ENCODE measurements at regions not wholly inside any gene's neighbourhood (a gene's known extent, or its start where the extent isn't known, plus 50 kb on each side); places are given as distances from the start of the nearest gene placed in this dataset.

GRCh38 chr16:65388592-65388991, 266.7 kb upstream of the CDH11 start:
- H3K36me3 ChIP-seq = no peaks in the 10 kb centered on the region
- no peaks in the 10 kb centered on the region for H3K27me3 ChIP-seq
- no peak for TF ChIP-seq POLR2AphosphoS5 (IDR thresholded peaks at IDR 0.05)
- no peak for TF ChIP-seq CTCF (IDR thresholded peaks at IDR 0.05)
- no peak for TF ChIP-seq EP300 (IDR thresholded peaks at IDR 0.05)
- no peak for TF ChIP-seq POLR2A (IDR thresholded peaks at IDR 0.05)

GRCh38 chr16:65386672-65387071, 264.8 kb upstream of the CDH11 start:
- no peaks in the 10 kb centered on the region for H3K4me1 ChIP-seq
- no peak overlapping the region for H3K27ac ChIP-seq
- intact Hi-C loops (cut with DNase I; ENCODE audit: low total_unique reads) = no loop called here
- H3K4me3 ChIP-seq = no peak overlapping the region
- DNase-seq = no peak
- peaks cover 0 to 29% (median 4%) of the 10 kb centered on the region in 4 donors for H3K9me3 ChIP-seq
- TF ChIP-seq CTCF (IDR thresholded peaks at IDR 0.05) (no peak), POLR2AphosphoS5 (IDR thresholded peaks at IDR 0.05) (no peak), POLR2A (IDR thresholded peaks at IDR 0.05) (no peak), EP300 (IDR thresholded peaks at IDR 0.05) (no peak)
- WGBS, 5 donors = 47 to 63% (median 53%) methylated on average over 2 of the region's 2 CpGs
- H3K27me3 ChIP-seq = no peaks in the 10 kb centered on the region
- H3K36me3 ChIP-seq = no peaks in the 10 kb centered on the region

More at GRCh38 chr16:65388592-65388991, 266.7 kb upstream of the CDH11 start:
- peaks cover 0 to 29% (median 4%) of the 10 kb centered on the region in 4 donors for H3K9me3 ChIP-seq
- no peak overlapping the region for H3K4me3 ChIP-seq
- H3K27ac ChIP-seq = no peak overlapping the region
- DNase-seq = no peak
- intact Hi-C loops (cut with DNase I; ENCODE audit: low total_unique reads) = no loop called here
- H3K4me1 ChIP-seq = no peaks in the 10 kb centered on the region

- no peaks in the 10 kb centered on the region for H3K27me3 ChIP-seq
- intact Hi-C loops (cut with DNase I; ENCODE audit: low total_unique reads) = no loop called here
- H3K4me1 ChIP-seq = no peaks in the 10 kb centered on the region
- no peaks in the 10 kb centered on the region for H3K36me3 ChIP-seq
- no peak for DNase-seq
- peaks cover 0 to 23% (median 4%) of the 10 kb centered on the region in 4 donors for H3K9me3 ChIP-seq
- WGBS, 5 donors = 17 to 41% (median 29%) methylated on average over 1 of the region's 1 CpG
- H3K4me3 ChIP-seq = no peak overlapping the region
- TF ChIP-seq POLR2A (IDR thresholded peaks at IDR 0.05) = no peak
- TF ChIP-seq POLR2AphosphoS5 (IDR thresholded peaks at IDR 0.05) = no peak
- TF ChIP-seq EP300 (IDR thresholded peaks at IDR 0.05) = no peak
- TF ChIP-seq CTCF (IDR thresholded peaks at IDR 0.05) = no peak
- no peak overlapping the region for H3K27ac ChIP-seq
These were observed 262.6 kb upstream of the CDH11 start for GRCh38 chr16:65384441-65384840.

GRCh38 chr16:65377195-65377594, 255.3 kb upstream of the CDH11 start:
- intact Hi-C loops (cut with DNase I; ENCODE audit: low total_unique reads) = no loop called here
- TF ChIP-seq POLR2AphosphoS5 (IDR thresholded peaks at IDR 0.05) = no peak
- Histone ChIP-seq H3K36me3 (no peaks in the 10 kb centered on the region), H3K4me3 (no peak overlapping the region), H3K27ac (no peak overlapping the region), H3K9me3 (no peaks in the 10 kb centered on the region), H3K27me3 (no peaks in the 10 kb centered on the region), H3K4me1 (peaks cover 0 to 6% (median 0%) of the 10 kb centered on the region in 4 donors)
- no peak for DNase-seq

GRCh38 chr16:65376601-65377000, 254.7 kb upstream of the CDH11 start:
- H3K4me3 ChIP-seq = no peak overlapping the region
- no peak for TF ChIP-seq CTCF (IDR thresholded peaks at IDR 0.05)
- no peak for TF ChIP-seq POLR2A (IDR thresholded peaks at IDR 0.05)
- DNase-seq = no peak
- intact Hi-C loops (cut with DNase I; ENCODE audit: low total_unique reads) = no loop called here
- H3K27ac ChIP-seq = no peak overlapping the region
- no peaks in the 10 kb centered on the region for H3K9me3 ChIP-seq
- WGBS, 5 donors = 75 to 96% (median 87%) methylated on average over 3 of the region's 3 CpGs
- no peaks in the 10 kb centered on the region for H3K27me3 ChIP-seq
- H3K4me1 ChIP-seq = peaks cover 0 to 6% (median 0%) of the 10 kb centered on the region in 4 donors
- H3K36me3 ChIP-seq = no peaks in the 10 kb centered on the region
